NCI-H2107 treated with DMSO at 0.1 percent for 48 hours (cell line): ENCODE measurements at regions not wholly inside any gene's neighbourhood (a gene's known extent, or its start where the extent isn't known, plus 50 kb on each side); places are given as distances from the start of the nearest gene placed in this dataset.

ENCODE experiments used
- DNase-seq: peaks from one replicate; lab custom pipeline; 2025; ENCODE audit not compliant: unreplicated experiment; lab: John Stamatoyannopoulos, UW

DNA sequence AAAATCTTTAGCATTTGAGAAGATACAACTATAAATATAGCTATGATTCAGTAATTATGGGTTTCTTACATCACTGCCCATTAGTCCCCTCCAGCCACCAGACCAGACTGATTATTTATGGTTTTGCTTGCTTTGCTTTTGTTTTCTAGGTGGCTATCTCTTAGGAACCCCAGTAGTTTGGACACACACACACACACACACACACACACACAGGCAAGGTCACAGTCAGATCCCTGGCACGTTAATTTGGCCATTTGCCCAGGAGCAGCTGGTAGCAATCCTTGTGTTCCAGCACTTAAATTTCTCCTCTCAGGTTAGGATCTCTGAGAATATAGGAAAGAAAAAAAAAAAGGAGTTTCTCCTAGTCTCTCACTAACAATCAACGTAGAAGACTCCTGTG, 90.2 kb upstream of the RESF1 start:
- DNase-seq, result peak; percentile 6

DNA sequence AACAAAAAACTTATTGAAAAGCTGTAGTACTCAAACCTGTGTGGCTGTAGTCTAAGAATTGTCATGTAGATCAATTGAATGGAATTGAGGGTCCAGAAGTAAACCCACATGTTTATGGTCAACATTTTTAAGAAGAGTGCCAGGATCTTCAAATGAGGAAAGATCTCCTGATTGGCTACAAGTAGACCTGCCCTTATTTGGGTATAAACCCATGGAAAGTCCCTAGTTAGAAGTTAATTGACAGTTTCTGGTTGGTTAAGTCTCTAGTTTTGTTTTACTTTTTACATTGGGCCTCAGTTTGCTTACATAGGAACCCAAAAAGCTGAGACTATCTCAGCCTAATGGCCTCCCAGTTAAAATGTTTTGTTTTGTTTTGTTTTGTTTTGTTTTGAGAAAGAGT, 91.9 kb upstream of the RESF1 start:
- DNase-seq, result no peak

DNA sequence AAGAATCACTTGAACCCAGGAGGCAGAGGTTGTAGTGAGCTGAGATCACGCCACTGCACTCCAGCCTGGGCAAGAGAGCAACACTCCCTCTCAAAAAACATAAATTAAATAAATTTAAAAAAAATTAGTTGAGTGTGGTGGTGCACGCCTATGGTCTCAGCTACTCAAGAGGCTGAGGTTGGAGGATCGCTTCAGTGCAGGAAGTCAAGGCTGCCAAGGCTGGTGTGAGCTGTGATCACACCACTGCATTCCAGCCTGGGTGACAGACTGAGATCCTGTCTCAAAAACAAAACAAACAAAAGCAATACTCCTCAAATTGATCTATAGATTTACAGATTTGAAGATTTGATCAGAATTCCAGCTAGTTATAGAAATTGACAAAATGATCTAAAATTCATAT, 92.7 kb upstream of the RESF1 start:
- DNase-seq, result no peak

DNA sequence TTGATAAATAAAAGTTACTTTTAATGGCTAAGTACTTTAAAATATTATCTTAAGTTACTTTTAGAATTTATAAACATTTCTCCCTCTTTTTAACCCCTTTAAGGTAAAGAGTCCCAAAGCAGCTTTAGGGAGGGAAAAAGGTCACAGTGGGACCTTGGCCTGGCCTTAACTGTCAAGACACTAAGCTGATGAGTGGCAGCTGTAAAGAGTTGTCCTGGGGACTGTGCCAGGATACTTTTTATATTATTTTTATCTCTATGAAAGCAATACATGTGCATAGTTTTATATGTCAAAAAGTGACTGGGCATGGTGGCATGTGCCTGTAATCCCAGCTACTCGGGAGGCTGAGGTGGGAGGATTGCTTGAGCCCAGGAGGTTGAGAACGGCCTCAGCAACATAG, 94.2 kb upstream of the RESF1 start:
- DNase-seq, result no peak

DNA sequence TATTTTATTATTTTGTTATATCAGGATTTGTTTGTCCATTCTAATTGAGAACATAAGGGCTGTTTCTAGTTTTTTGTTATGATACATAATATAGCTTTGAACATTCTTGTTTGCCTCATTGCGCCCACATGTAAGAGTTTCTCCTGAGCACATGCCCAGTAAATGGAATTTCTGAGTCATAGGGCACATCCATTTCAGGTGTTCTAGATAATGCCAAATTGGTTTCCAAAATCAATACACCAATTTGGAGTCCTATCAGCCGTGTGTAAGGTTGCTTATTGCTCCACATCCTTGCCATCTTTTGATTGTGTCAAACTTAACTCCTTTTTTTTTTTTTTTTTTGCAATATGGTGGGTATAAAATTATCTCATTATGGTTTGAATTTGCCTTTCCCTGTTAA, 97.9 kb upstream of the RESF1 start:
- DNase-seq, result no peak

- no peak for DNase-seq
Observed at GRCh38 chr12:31860401-31860800, 98.8 kb upstream of the RESF1 start.

DNA sequence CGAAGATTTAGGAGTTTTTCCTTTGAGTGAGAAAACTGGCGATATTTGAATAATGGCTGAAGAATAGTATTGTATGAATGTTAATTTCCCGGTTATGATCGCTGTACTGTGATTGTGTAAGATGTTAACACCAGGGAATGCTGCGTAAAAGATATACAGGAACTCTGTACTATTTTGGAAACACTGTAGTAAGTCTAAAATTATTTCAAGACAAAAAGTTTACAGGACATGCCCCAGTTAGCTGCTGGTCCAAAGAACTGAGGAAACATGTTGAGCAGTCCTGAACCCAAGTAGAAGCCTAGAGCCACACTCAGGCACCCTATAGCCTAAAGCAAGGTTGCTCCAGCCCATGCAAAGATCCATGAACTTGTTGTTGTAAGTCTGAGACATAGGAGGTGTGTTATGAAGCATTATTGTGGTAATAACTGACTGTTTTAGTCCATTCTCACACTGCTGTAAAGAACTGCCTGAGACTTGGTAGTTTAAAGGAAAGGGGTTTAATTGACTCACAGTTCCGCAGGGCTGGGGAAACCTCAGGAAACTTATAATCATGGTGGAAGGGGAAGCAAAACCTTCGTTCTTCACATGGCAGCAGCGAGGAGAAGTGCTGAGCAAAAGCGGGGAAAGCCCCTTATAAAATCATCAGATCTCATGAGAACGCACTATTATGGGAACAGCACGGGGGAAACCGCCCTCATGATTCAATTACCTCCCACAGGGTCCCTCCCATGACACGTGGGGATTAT, 99.8 kb upstream of the RESF1 start:
- DNase-seq, result no peak

- DNase-seq, result no peak
Observed at GRCh38 chr12:31855427-31855826, 103.8 kb upstream of the RESF1 start.

DNA sequence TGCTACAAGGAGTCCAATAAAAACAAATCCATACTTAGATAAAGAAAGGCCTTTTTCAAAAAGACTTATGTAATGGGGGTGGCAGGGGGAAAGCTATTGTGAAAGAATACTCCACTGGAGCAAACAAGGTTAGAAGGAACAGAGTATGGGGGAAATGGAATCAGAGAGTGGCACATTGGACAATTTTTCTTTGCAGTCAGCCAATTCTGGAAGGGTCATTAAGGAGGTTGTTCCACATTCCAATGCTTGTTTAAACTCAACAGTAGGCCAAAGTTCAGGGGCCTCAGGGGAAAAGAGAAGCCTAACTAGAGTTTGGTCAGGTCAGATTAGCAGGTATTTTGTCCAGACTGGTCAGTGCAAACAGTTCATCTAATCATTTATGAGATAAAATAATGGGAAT, 105.2 kb upstream of the RESF1 start:
- no peak for DNase-seq

DNA sequence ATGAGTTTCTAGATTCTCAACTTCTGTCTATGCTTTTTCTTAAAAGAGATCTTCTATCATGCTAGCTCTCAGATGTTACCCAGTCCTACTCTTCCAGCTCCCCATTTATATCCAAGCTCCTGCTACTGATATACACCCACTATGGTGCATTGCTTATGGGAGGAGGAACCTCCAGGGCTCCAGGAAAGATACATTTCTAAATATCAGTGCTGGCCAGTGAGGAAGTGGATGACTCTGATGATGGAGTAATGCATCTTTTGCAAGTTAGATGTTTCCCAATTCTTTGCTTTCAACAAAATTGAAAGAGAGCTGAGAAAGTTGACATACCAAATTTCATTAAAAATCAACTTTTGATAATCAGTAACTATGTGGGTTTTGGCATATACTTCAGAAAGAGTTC, 105.7 kb upstream of the RESF1 start:
- no peak for DNase-seq

DNA sequence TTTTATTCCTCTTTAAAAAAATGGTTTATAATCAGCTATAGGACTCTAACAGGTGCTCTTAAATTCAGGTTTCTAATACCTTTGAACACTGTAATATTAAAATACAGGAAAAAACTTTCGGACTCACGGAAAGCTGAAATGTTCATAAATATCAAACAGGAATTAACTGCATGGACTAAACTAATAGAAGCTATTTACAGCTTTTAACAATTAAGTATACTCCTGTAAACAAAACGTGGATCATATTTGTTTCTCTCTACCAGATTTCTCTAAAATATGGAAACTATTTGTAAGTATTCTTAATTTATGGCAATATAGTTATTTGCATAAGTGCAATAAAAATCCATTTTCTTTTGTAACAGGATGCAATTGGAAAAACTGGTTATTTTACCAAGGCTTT, 108.9 kb upstream of the RESF1 start:
- no peak for DNase-seq

- no peak for DNase-seq
Observed at GRCh38 chr12:31849090-31849687, 110.0 kb upstream of the RESF1 start.

GRCh38 chr12:31846405-31846804, 112.8 kb upstream of the RESF1 start:
- no peak for DNase-seq

- DNase-seq, result no peak
Observed at GRCh38 chr12:31845613-31846322, 113.4 kb upstream of the RESF1 start.

DNA sequence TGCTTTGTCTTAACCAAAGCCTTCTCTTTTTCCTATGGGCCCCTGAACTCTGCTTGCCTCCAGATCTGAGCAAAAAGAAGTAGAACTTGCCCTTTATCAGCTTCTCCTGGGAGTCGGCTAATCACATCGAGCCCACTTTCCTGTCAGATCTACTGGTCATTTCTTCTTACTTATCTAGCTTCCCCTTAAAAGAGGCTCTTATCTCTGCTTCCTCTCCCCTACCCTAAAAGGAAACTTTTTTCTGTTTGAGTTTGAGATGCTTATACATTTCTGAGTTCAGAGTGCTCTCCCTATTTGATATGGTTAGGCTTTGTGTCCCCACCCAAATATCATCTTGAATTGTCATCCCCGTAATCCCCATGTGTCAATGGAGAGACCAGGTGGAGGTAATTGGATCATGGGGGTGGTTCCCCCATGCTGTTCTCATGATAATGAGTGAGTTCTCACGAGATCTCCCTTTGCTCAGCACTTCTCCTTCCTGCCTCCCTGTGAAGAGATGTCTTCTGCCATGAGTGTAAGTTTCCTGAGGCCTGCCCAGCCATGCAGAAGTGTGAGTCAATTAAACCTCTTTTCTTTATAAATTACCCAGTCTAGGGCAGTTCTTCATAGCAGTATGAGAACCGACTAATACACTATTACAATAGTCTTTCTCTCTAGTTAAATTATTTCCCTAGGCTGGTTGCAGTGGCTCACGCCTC, 114.7 kb upstream of the AMN1 start:
- DNase-seq, result no peak

DNA sequence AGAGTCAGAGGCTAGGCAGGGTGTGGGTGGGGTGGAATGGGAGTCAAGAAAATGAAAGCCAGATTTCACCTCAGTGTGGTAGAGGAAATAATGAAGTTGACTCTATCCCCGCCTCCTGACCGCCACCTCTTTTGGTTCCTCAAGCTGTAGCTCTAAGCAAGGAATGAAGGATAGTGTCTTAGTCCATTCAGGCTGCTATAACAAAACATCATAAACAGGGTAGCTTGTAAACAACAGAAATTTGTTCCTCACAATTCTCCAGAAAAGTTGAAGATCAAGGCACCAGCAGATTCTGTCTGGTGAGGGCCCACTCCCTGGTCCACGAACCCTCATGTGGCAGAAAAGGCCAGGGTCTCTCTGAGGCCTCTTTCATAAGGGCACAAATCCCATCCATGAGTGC, 109.1 kb upstream of the AMN1 start:
- no peak for DNase-seq

- DNase-seq, result peak; percentile 6
Observed at GRCh38 chr12:31835276-31835882, 106.6 kb upstream of the AMN1 start.

GRCh38 chr12:31834150-31834549, 105.3 kb upstream of the AMN1 start:
- no peak for DNase-seq

GRCh38 chr12:31832740-31833729, 104.2 kb upstream of the AMN1 start:
- DNase-seq, result no peak

DNA sequence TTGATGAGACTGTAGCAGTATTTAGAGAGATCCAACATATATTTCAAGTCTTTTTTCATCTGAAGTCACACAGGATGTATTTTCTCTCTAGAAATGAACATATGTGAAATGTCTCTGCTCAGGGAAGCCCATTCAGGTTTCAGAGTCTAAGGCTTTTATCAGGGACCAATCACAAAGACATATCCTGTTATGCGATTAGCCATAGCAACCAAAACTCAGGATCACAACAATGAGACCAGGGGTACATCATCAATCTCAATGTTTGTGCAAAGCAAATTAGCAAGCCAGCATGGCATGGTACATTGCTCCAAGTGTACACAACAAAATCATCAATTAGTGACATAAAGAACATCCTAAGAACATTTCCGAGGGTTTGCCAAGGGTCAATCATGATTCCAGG, 99.2 kb upstream of the AMN1 start:
- DNase-seq, result no peak
